22Rv1 (cell line): ENCODE measurements at regions not wholly inside any gene's neighbourhood (a gene's known extent, or its start where the extent isn't known, plus 50 kb on each side); places are given as distances from the start of the nearest gene placed in this dataset.

Source experiments
- ZFX ChIP-seq: fragments of 450-650 bp; IDR thresholded peaks from 2 replicates; pipeline ENCODE4 v1.6.1; 2017; ENCODE audit warnings: antibody characterized with exemption, borderline replicate concordance
- TF ChIP-seq, protein P1 (sequence below): fragments of 450-650 bp; IDR thresholded peaks from 2 replicates; pipeline ENCODE4 v1.5.1; 2017; ENCODE audit warnings: mild to moderate bottlenecking

DNA sequence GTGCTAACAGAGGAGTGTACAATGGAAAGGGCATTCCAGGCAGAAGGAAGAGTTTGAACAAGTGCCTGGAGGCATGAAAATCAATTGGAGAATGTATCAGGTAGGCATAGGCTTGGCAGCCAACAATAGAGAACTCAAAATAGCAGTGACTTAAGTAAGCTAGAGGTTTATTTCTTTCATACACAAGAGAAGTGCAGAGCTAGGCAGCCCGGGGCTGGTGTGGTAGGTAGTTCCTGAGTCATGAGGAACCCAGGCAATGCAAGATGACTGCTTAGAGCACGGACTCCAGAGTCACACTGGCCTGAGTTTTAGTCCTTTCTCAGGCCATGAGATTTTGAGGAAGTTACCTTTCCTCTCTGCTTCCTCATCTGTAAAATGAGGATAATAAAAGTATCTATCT, 74.8 kb upstream of the LRRN2 start:
- TF ChIP-seq, protein P1, sequence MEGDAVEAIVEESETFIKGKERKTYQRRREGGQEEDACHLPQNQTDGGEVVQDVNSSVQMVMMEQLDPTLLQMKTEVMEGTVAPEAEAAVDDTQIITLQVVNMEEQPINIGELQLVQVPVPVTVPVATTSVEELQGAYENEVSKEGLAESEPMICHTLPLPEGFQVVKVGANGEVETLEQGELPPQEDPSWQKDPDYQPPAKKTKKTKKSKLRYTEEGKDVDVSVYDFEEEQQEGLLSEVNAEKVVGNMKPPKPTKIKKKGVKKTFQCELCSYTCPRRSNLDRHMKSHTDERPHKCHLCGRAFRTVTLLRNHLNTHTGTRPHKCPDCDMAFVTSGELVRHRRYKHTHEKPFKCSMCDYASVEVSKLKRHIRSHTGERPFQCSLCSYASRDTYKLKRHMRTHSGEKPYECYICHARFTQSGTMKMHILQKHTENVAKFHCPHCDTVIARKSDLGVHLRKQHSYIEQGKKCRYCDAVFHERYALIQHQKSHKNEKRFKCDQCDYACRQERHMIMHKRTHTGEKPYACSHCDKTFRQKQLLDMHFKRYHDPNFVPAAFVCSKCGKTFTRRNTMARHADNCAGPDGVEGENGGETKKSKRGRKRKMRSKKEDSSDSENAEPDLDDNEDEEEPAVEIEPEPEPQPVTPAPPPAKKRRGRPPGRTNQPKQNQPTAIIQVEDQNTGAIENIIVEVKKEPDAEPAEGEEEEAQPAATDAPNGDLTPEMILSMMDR, result no peak
- TF ChIP-seq ZFX, result no peak
